CD4-positive, alpha-beta memory T cell (primary cell): ENCODE measurements at regions not wholly inside any gene's neighbourhood (a gene's known extent, or its start where the extent isn't known, plus 50 kb on each side); places are given as distances from the start of the nearest gene placed in this dataset.
"Not testable (repeated sequence)": the region's sequence is repeated elsewhere in the genome, so short reads cannot be mapped to it uniquely, and the experiment has no call there.

Source experiments
- CTCF ChIA-PET: fragments of 350-600 bp; sonication (Branson Sonifier 250); formaldehyde crosslinking; loops from one replicate; lab custom pipeline; 2021; ENCODE audit warnings: inconsistent platforms; ENCODE audit not compliant: partially characterized antibody; lab: Charles Lee
- POLR2A ChIA-PET: fragments of 350-600 bp; sonication (Branson Sonifier 250); formaldehyde crosslinking; loops from one replicate; lab custom pipeline; 2021; ENCODE audit not compliant: partially characterized antibody; lab: Charles Lee
- DNase-seq, 5 donors: peaks; one replicate each; pipeline versions ENCODE4 v3.0.0 to v3.0.0-alpha.2; 2020 to 2022; ENCODE audit warnings: mixed read lengths in 1 of 5
- H3K27ac ChIP-seq: one replicate; pipeline ENCODE4 v1.7.0; 2013; ENCODE audit warnings: low read depth, low read length
- H3K27me3 ChIP-seq: 2 replicates; pipeline ENCODE4 v1.7.0; 2013; ENCODE audit warnings: mild to moderate bottlenecking, low read length, moderate library complexity; ENCODE audit not compliant: insufficient read depth
- H3K36me3 ChIP-seq: 2 replicates; pipeline ENCODE4 v1.7.0; 2013; ENCODE audit warnings: mild to moderate bottlenecking, low read length, moderate library complexity; ENCODE audit not compliant: insufficient read depth
- H3K4me1 ChIP-seq: 2 replicates; pipeline ENCODE4 v1.7.0; 2013; ENCODE audit warnings: mild to moderate bottlenecking, low read length, moderate library complexity; ENCODE audit not compliant: insufficient read depth
- H3K4me3 ChIP-seq, 2 donors: one replicate each; pipeline ENCODE4 v1.7.0; 2013; ENCODE audit warnings: low read length in 2 of 2, mild to moderate bottlenecking in 1 of 2
- H3K9me3 ChIP-seq, 2 donors: one replicate each; pipeline ENCODE4 v1.7.0; 2013; ENCODE audit warnings: low read length in 2 of 2, control low read depth in 1 of 2; ENCODE audit not compliant: control insufficient read depth in 1 of 2
- H3K27ac Mint-ChIP-seq, 7 donors: one replicate each; pipeline ENCODE4 v1.8.0; 2020 to 2021; ENCODE audit warnings: mixed read lengths in 7 of 7, mild to moderate bottlenecking in 6 of 7, inconsistent platforms in 3 of 7, moderate library complexity in 3 of 7
- H3K27me3 Mint-ChIP-seq, 2 donors: one replicate each; pipeline ENCODE4 v1.8.0; 2020 to 2021; ENCODE audit warnings: mixed read lengths in 2 of 2
- H3K36me3 Mint-ChIP-seq, 2 donors: one replicate each; pipeline ENCODE4 v1.8.0; 2020 to 2021; ENCODE audit warnings: mixed read lengths in 2 of 2, inconsistent platforms in 1 of 2, mild to moderate bottlenecking in 1 of 2
- H3K4me1 Mint-ChIP-seq, 4 donors: one replicate each; pipeline ENCODE4 v1.8.0; 2020 to 2021; ENCODE audit warnings: mixed read lengths in 4 of 4, mild to moderate bottlenecking in 1 of 4
- H3K4me3 Mint-ChIP-seq, 8 donors: one replicate each; pipeline ENCODE4 v1.8.0; 2020 to 2021; ENCODE audit warnings: mixed read lengths in 8 of 8, mild to moderate bottlenecking in 7 of 8, moderate library complexity in 6 of 8, inconsistent platforms in 3 of 8
- H3K9me3 Mint-ChIP-seq, 8 donors: one replicate each; pipeline ENCODE4 v1.8.0; 2020 to 2021; ENCODE audit warnings: mixed read lengths in 8 of 8, mild to moderate bottlenecking in 5 of 8, inconsistent platforms in 3 of 8, moderate library complexity in 1 of 8
- intact Hi-C: fragments of 100-400 bp; cut with micrococcal nuclease; formaldehyde crosslinking; loops from one replicate; pipeline ENCODE4 v1.15.1; 2023

GRCh38 chrY:18889548-18889947 is 116.0 kb upstream of the HSFY2 start:
- H3K4me1 Mint-ChIP-seq, result no peaks in the 10 kb centered on the region
- H3K36me3 Mint-ChIP-seq, result no peaks in the 10 kb centered on the region
- Histone ChIP-seq H3K4me3 (no peak overlapping the region), H3K4me1 (no peaks in the 10 kb centered on the region), H3K27ac (no peak overlapping the region), H3K36me3 (no peaks in the 10 kb centered on the region), H3K9me3 (no peaks in the 10 kb centered on the region), H3K27me3 (no peaks in the 10 kb centered on the region)
- H3K9me3 Mint-ChIP-seq, result no peaks in the 10 kb centered on the region
- no peak for DNase-seq
- intact Hi-C loops, result no loop called here
- H3K27me3 Mint-ChIP-seq, result no peaks in the 10 kb centered on the region
- CTCF ChIA-PET, result no interaction called here
- no peak overlapping the region for H3K4me3 Mint-ChIP-seq
- no peak overlapping the region for H3K27ac Mint-ChIP-seq
- POLR2A ChIA-PET, result no interaction called here

- no peak overlapping the region for H3K27ac ChIP-seq
- no peaks in the 10 kb centered on the region for H3K27me3 ChIP-seq
- ChIA-PET POLR2A (no interaction called here), CTCF (no interaction called here)
- Mint-ChIP-seq H3K27me3 (no peaks in the 10 kb centered on the region), H3K36me3 (no peaks in the 10 kb centered on the region), H3K27ac (no peak overlapping the region), H3K4me3 (no peak overlapping the region), H3K4me1 (no peaks in the 10 kb centered on the region), H3K9me3 (no peaks in the 10 kb centered on the region)
- H3K36me3 ChIP-seq, result no peaks in the 10 kb centered on the region
- H3K4me3 ChIP-seq, result no peak overlapping the region
- intact Hi-C loops, result no loop called here
- no peaks in the 10 kb centered on the region for H3K4me1 ChIP-seq
- DNase-seq, result no peak
- no peaks in the 10 kb centered on the region for H3K9me3 ChIP-seq
Observed at GRCh38 chrY:18884748-18885147, 111.2 kb upstream of the HSFY2 start.

- H3K36me3 Mint-ChIP-seq, CTCF ChIA-PET, intact Hi-C loops, H3K9me3 ChIP-seq, H3K27ac Mint-ChIP-seq, H3K4me3 ChIP-seq, H3K27me3 Mint-ChIP-seq, H3K4me1 Mint-ChIP-seq, H3K4me1 ChIP-seq, H3K27me3 ChIP-seq, H3K36me3 ChIP-seq, POLR2A ChIA-PET, H3K4me3 Mint-ChIP-seq, H3K9me3 Mint-ChIP-seq, DNase-seq, H3K27ac ChIP-seq: not testable (repeated sequence)
Observed at GRCh38 chrY:18869145-18869544, 95.6 kb upstream of the HSFY2 start.

- H3K9me3 Mint-ChIP-seq, intact Hi-C loops, H3K27ac Mint-ChIP-seq, H3K4me3 Mint-ChIP-seq, H3K27me3 Mint-ChIP-seq, H3K36me3 Mint-ChIP-seq, H3K9me3 ChIP-seq, H3K4me1 Mint-ChIP-seq, H3K4me1 ChIP-seq, CTCF ChIA-PET, POLR2A ChIA-PET, H3K4me3 ChIP-seq, H3K27me3 ChIP-seq, H3K36me3 ChIP-seq, H3K27ac ChIP-seq, DNase-seq: not testable (repeated sequence)
Observed at GRCh38 chrY:18866887-18867551, 93.5 kb upstream of the HSFY2 start.

DNA sequence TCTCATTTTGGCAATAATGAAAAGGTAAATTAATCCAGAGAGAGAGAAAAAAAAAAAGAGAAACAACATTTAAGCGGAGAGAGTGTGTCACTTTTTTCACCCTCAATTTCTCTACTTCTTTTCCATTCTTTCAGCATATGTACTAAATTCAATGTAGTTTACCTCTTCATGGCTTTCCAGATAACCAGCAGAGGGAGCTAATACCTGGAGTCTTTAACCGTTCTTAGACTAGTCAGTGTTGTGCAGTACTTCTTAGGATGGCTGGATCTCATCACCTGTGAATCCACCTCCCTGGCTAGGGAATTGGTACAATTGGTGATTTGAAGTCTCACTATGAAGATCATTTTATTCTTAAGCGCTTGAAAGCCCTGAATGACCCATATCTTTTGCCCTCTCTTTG is 87.3 kb upstream of the HSFY2 start:
- intact Hi-C loops, DNase-seq, H3K27ac Mint-ChIP-seq, H3K4me3 Mint-ChIP-seq, H3K9me3 ChIP-seq, H3K36me3 Mint-ChIP-seq, H3K9me3 Mint-ChIP-seq, H3K4me1 ChIP-seq, H3K27ac ChIP-seq, H3K4me1 Mint-ChIP-seq, POLR2A ChIA-PET, H3K27me3 ChIP-seq, H3K4me3 ChIP-seq, H3K27me3 Mint-ChIP-seq, CTCF ChIA-PET, H3K36me3 ChIP-seq: not testable (repeated sequence)

- H3K9me3 Mint-ChIP-seq, H3K4me1 ChIP-seq, CTCF ChIA-PET, intact Hi-C loops, H3K27ac Mint-ChIP-seq, H3K4me3 Mint-ChIP-seq, DNase-seq, H3K27me3 ChIP-seq, H3K27ac ChIP-seq, H3K36me3 ChIP-seq, H3K36me3 Mint-ChIP-seq, H3K4me1 Mint-ChIP-seq, H3K4me3 ChIP-seq, POLR2A ChIA-PET, H3K9me3 ChIP-seq, H3K27me3 Mint-ChIP-seq: not testable (repeated sequence)
Observed at GRCh38 chrY:18858484-18859191, 85.1 kb upstream of the HSFY2 start.

GRCh38 chrY:18855184-18855583 is 81.6 kb upstream of the HSFY2 start:
- not testable (repeated sequence) for H3K4me3 ChIP-seq

More at GRCh38 chrY:18855184-18855583, 81.6 kb upstream of the HSFY2 start:
- H3K9me3 Mint-ChIP-seq, CTCF ChIA-PET, H3K27me3 ChIP-seq, DNase-seq, intact Hi-C loops, H3K27me3 Mint-ChIP-seq, H3K27ac ChIP-seq, H3K4me1 Mint-ChIP-seq, H3K4me3 Mint-ChIP-seq, H3K27ac Mint-ChIP-seq, H3K4me1 ChIP-seq, H3K9me3 ChIP-seq, H3K36me3 Mint-ChIP-seq, POLR2A ChIA-PET, H3K36me3 ChIP-seq: not testable (repeated sequence)
